ENCODE measurements at regions not wholly inside any gene's neighbourhood (a gene's known extent, or its start where the extent isn't known, plus 50 kb on each side); places are given as distances from the start of the nearest gene placed in this dataset.

DNA sequence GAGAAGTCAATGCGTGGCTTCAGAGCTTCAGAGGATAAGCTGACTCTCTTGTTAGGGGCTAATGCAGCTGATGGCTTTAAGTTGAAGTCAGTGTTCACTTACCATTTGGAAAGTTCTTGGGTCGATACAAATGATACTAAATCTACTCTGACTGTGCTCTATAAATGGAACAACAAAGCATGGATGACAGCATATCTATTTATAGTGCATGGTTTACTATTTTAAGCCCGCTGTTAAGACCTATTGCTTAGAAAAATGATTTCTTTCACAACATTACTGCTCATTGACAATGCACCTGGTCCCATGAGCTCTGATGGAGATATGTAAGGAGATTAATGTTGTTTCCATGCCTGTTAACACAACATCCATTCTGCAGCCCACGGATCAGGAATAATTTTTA lies 435.7 kb downstream of the MAT2B start:
- RAD21 ChIA-PET (ENCODE audit: unreplicated experiment): no interaction called here
- Histone ChIP-seq H3K36me3 (ENCODE audit: control insufficient read depth in 2 of 2, insufficient read depth in 2 of 2, low read length in 1 of 2) (no peaks in the 10 kb centered on the region), H3K27me3 (replicated peaks in 1 of 2; ENCODE audit: control insufficient read depth in 2 of 2, insufficient read depth in 2 of 2, low read length in 1 of 2) (no peaks in the 10 kb centered on the region), H3K4me3 (no peak overlapping the region), H4K20me1 (ENCODE audit: control insufficient read depth, insufficient read depth) (no peaks in the 10 kb centered on the region), H3K27ac (ENCODE audit: control insufficient read depth, insufficient read depth) (no peak overlapping the region), H3K4me2 (ENCODE audit: control insufficient read depth, insufficient read depth) (no peak overlapping the region), H3K4me1 (ENCODE audit: control insufficient read depth, insufficient read depth, low read length) (no peaks in the 10 kb centered on the region), H3K9ac (ENCODE audit: control insufficient read depth, insufficient read depth, low read length) (no peak overlapping the region), H2AFZ (ENCODE audit: control insufficient read depth, low read depth, low read length) (no peak overlapping the region), H3K9me3 (replicated peaks; ENCODE audit: control insufficient read depth, insufficient read depth, low read length) (no peaks in the 10 kb centered on the region), H3K79me2 (ENCODE audit: control insufficient read depth, insufficient read depth, low read length) (no peaks in the 10 kb centered on the region)
- CTCF ChIA-PET: interaction anchor here (1.0 to 1.1 kb wide), 2 partner anchors 9 to 13 kb away, joined by 3 to 5 read pairs; no protein-coding TSS in a partner anchor
- SMC1A ChIA-PET (ENCODE audit: uncharacterized antibody, unreplicated experiment): interaction anchor here (1.2 to 1.8 kb wide), 4 partner anchors 9 to 50 kb away, joined by 3 to 4 read pairs (median 4); no protein-coding TSS in a partner anchor
- ATAC-seq: peak; percentile 20; the same call in 2 of the 3 replicates
- POLR2A ChIA-PET: interaction anchor here (0.6 kb wide), 1 partner anchor 576 kb away, joined by 5 read pairs; no protein-coding TSS in a partner anchor
- no peak for DNase-seq (ENCODE audit: low read depth, low spot score)
- 52% methylated on average over 4 of the region's 4 CpGs for WGBS (ENCODE audit: insufficient coverage, insufficient replicate concordance, low lambda C conversion rate, missing lambda C conversion rate)
- in situ Hi-C loops (cut with MboI): no loop called here
- no peak for FAIRE-seq
- intact Hi-C loops (cut with micrococcal nuclease; ENCODE audit: unreplicated experiment): no loop called here
- TF ChIP-seq MEF2A (IDR thresholded peaks at IDR 0.05; ENCODE audit: insufficient read depth, low read depth, low read length) (0 out of 2 replicates have a peak, but pooled peaks have one; percentile 37), JUNB (IDR thresholded peaks at IDR 0.05) (peak; percentile 8; the same call in 1 of the 2 replicates)
- TF ChIP-seq, protein P1, sequence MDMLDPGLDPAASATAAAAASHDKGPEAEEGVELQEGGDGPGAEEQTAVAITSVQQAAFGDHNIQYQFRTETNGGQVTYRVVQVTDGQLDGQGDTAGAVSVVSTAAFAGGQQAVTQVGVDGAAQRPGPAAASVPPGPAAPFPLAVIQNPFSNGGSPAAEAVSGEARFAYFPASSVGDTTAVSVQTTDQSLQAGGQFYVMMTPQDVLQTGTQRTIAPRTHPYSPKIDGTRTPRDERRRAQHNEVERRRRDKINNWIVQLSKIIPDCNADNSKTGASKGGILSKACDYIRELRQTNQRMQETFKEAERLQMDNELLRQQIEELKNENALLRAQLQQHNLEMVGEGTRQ (IDR thresholded peaks at IDR 0.05; ENCODE audit: borderline replicate concordance, low read depth, low read length): no peak
- no TSS peak for BruUV-seq (replicated peaks)

DNA sequence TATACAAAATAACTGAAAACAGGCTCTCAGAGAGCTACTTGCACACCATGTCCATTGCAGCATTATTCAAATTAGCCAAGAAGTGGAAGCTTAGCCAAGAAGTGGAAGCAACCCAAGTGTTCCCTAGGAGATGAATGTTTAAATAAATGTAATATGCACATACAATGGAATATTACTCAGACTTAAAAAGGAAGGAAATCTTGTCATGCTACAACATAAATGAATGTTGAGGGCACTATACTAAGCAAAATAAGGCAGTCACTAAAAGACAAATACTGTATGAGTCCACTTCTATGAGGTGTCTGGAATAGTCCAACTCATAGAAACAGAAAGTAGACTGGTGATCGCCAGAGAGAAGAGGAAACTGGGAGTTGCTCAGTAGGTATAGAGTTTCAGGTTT lies 438.1 kb downstream of the MAT2B start:
- Histone ChIP-seq H2AFZ (ENCODE audit: control insufficient read depth, low read depth, low read length) (no peak overlapping the region), H3K4me3 (no peak overlapping the region), H3K27me3 (replicated peaks in 1 of 2; ENCODE audit: control insufficient read depth in 2 of 2, insufficient read depth in 2 of 2, low read length in 1 of 2) (no peaks in the 10 kb centered on the region), H3K27ac (ENCODE audit: control insufficient read depth, insufficient read depth) (no peak overlapping the region), H3K36me3 (ENCODE audit: control insufficient read depth in 2 of 2, insufficient read depth in 2 of 2, low read length in 1 of 2) (no peaks in the 10 kb centered on the region), H3K79me2 (ENCODE audit: control insufficient read depth, insufficient read depth, low read length) (no peaks in the 10 kb centered on the region), H3K4me2 (ENCODE audit: control insufficient read depth, insufficient read depth) (no peak overlapping the region), H3K9ac (ENCODE audit: control insufficient read depth, insufficient read depth, low read length) (no peak overlapping the region), H3K9me3 (replicated peaks; ENCODE audit: control insufficient read depth, insufficient read depth, low read length) (no peaks in the 10 kb centered on the region), H3K4me1 (ENCODE audit: control insufficient read depth, insufficient read depth, low read length) (no peaks in the 10 kb centered on the region), H4K20me1 (ENCODE audit: control insufficient read depth, insufficient read depth) (no peaks in the 10 kb centered on the region)
- in situ Hi-C loops (cut with MboI): no loop called here
- FAIRE-seq: no peak
- POLR2A ChIA-PET: interaction anchor here (0.6 kb wide), 1 partner anchor 47 kb away, joined by 3 read pairs; no protein-coding TSS in a partner anchor
- intact Hi-C loops (cut with micrococcal nuclease; ENCODE audit: unreplicated experiment): no loop called here
- CTCF ChIA-PET: no interaction called here
- 8% methylated on average over 1 of the region's 1 CpG for WGBS (ENCODE audit: insufficient coverage, insufficient replicate concordance, low lambda C conversion rate, missing lambda C conversion rate)
- no TSS peak for BruUV-seq (replicated peaks)
- SMC1A ChIA-PET (ENCODE audit: uncharacterized antibody, unreplicated experiment): interaction anchor here (2.4 kb wide), 1 partner anchor 29 kb away, joined by 15 read pairs; no protein-coding TSS in a partner anchor
- peak; percentile 45; the same call in 1 of the 3 replicates for ATAC-seq
- RAD21 ChIA-PET (ENCODE audit: unreplicated experiment): no interaction called here
- DNase-seq (ENCODE audit: low read depth, low spot score): no peak
- TF ChIP-seq GABPA (IDR thresholded peaks at IDR 0.05; ENCODE audit: low read depth): no peak
- TF ChIP-seq SP1 (IDR thresholded peaks at IDR 0.05; ENCODE audit: low read depth, low read length): no peak
- no peak for TF ChIP-seq TAF1 (IDR thresholded peaks at IDR 0.05; ENCODE audit: borderline replicate concordance, low read depth, low read length)
- no peak for TF ChIP-seq BHLHE40 (IDR thresholded peaks at IDR 0.05; ENCODE audit: borderline replicate concordance in 1 of 2, low read depth in 2 of 2, low read length in 1 of 2)
- no peak for TF ChIP-seq RB1 (IDR thresholded peaks at IDR 0.05; ENCODE audit: borderline replicate concordance)
- no peak for TF ChIP-seq SRF (IDR thresholded peaks at IDR 0.05; ENCODE audit: low read depth in 2 of 2, low read length in 2 of 2)
- no peak for TF ChIP-seq SIN3A (IDR thresholded peaks at IDR 0.05; ENCODE audit: low read depth, low read length)
- TF ChIP-seq, protein P1 (IDR thresholded peaks at IDR 0.05; ENCODE audit: borderline replicate concordance, low read depth, low read length): no peak
- TF ChIP-seq EED (IDR thresholded peaks at IDR 0.05; ENCODE audit: low read depth): no peak
- TF ChIP-seq NRF1 (conservative IDR thresholded peaks at IDR 0.05; ENCODE audit: low read depth, low read length): no peak

All from GM12878 (cell line).